ENCODE measurements at regions not wholly inside any gene's neighbourhood (a gene's known extent, or its start where the extent isn't known, plus 50 kb on each side); places are given as distances from the start of the nearest gene placed in this dataset.

DNA sequence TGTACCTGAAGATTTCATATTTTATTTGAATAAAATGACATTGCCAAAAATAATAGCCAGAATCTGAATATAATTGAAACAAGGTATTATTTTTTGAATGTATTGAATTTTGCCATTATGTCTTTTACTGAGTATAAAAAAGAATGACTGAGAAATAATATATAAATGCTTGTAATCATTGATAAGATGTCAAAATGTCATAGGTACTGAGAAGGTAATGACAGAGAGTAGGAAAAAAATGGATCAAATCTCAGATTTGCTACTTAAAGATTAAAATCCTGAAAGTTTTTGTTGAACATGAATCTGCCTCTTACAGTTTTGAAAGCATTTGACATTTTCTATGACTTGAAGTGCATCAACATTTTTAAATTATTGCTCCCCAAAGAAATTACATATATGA, 1069.9 kb upstream of the ADGRL4 start:
- Histone ChIP-seq H3K4me3 (replicated peaks; ENCODE audit: low read depth, low read length) (no peak overlapping the region), H3K27me3 (replicated peaks; ENCODE audit: control insufficient read depth, insufficient read depth, low read length) (no peaks in the 10 kb centered on the region), H3K36me3 (ENCODE audit: control insufficient read depth, insufficient read depth, low read length) (no peaks in the 10 kb centered on the region)
- no peak for DNase-seq (ENCODE audit: extremely low read depth, insufficient read length)
- TF ChIP-seq, protein P1, sequence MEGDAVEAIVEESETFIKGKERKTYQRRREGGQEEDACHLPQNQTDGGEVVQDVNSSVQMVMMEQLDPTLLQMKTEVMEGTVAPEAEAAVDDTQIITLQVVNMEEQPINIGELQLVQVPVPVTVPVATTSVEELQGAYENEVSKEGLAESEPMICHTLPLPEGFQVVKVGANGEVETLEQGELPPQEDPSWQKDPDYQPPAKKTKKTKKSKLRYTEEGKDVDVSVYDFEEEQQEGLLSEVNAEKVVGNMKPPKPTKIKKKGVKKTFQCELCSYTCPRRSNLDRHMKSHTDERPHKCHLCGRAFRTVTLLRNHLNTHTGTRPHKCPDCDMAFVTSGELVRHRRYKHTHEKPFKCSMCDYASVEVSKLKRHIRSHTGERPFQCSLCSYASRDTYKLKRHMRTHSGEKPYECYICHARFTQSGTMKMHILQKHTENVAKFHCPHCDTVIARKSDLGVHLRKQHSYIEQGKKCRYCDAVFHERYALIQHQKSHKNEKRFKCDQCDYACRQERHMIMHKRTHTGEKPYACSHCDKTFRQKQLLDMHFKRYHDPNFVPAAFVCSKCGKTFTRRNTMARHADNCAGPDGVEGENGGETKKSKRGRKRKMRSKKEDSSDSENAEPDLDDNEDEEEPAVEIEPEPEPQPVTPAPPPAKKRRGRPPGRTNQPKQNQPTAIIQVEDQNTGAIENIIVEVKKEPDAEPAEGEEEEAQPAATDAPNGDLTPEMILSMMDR (IDR thresholded peaks at IDR 0.05; ENCODE audit: insufficient read depth, low read length, poor library complexity, severe bottlenecking), result no peak

DNA sequence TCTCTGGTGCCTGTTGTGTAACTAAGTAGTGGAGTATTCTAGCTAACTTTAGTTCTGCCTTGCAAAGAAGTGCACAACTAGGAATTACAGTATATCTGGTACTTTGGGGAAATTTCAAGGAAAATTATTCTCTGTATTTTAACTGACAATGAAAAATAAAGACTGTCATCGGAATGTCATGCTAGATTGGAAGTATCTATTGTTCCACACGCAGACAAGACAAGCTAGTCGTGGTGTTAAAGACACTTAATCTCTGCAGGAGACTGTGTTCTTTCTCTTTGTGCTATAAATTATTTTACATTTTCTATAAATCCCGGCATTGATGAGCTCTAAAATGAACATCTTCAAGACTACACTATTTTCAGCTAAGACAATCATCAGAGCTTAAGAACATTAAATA, 1068.8 kb upstream of the ADGRL4 start:
- TF ChIP-seq, protein P1 (IDR thresholded peaks at IDR 0.05; ENCODE audit: insufficient read depth, low read length, poor library complexity, severe bottlenecking), result no peak
- no peak for DNase-seq (ENCODE audit: extremely low read depth, insufficient read length)
- H3K4me3 ChIP-seq (replicated peaks; ENCODE audit: low read depth, low read length), result no peak overlapping the region
- no peaks in the 10 kb centered on the region for H3K36me3 ChIP-seq (ENCODE audit: control insufficient read depth, insufficient read depth, low read length)
- no peaks in the 10 kb centered on the region for H3K27me3 ChIP-seq (replicated peaks; ENCODE audit: control insufficient read depth, insufficient read depth, low read length)

DNA sequence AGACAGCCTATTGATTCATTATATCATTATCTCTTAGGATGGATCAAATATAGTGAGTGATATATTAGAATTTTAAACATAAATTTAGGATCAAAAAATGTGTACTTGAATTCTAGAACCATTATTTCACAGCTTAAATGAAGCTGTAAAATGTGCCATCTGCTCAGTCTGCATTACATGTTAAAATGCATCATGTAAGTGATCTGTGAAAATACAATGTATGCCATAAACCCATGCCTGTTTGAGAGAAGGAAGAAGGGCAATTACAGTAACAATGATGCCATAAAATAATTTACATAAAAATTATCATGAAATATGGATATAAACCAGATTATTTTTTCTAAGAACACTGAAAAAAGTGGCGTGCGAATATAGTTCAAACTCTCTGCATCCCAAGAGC, 1066.0 kb upstream of the ADGRL4 start:
- Histone ChIP-seq H3K36me3 (ENCODE audit: control insufficient read depth, insufficient read depth, low read length) (no peaks in the 10 kb centered on the region), H3K4me3 (replicated peaks; ENCODE audit: low read depth, low read length) (no peak overlapping the region), H3K27me3 (replicated peaks; ENCODE audit: control insufficient read depth, insufficient read depth, low read length) (no peaks in the 10 kb centered on the region)
- TF ChIP-seq, protein P1 (IDR thresholded peaks at IDR 0.05; ENCODE audit: insufficient read depth, low read length, poor library complexity, severe bottlenecking), result no peak
- no peak for DNase-seq (ENCODE audit: extremely low read depth, insufficient read length)

DNA sequence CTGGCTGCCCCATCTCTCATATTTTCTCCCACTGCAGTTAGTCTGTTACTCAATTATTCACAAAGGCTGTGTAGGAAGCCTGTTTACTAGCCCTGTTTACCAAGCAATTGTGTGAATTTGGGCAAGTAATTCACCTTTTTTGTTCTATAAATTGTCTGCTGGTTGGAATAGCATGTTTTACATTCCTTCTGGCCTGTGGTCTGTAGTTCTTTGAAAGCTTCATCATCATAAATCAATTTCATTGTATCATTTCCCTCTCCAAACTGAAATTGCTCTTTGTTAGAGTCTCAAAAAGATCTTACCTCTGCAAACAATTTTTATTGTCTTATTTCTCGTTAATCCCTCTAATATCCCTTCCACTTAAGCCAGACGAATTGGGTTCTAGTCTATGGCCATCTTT, 1059.5 kb upstream of the ADGRL4 start:
- H3K4me3 ChIP-seq (replicated peaks; ENCODE audit: low read depth, low read length), result no peak overlapping the region
- TF ChIP-seq, protein P1 (IDR thresholded peaks at IDR 0.05; ENCODE audit: insufficient read depth, low read length, poor library complexity, severe bottlenecking), result no peak
- DNase-seq (ENCODE audit: extremely low read depth, insufficient read length), result no peak

DNA sequence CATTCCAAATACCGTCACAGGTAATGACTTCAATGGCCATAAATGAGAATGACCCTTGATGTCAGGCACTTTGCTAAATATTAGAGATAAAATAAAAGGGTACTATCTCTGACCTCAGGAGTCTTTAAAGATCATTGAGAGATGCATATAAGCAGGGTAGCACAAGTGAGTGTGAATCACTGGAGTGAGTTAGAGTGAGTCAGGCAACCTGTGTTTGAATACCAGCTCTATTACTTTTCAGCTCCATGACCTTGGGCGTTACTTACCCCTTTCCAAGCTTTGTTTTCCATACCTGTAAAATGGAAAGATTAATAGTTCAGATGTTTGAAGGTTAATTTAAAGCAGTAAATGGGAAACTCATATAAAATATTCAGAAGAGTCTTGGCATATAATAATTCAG, 1058.0 kb upstream of the ADGRL4 start:
- H3K27me3 ChIP-seq (replicated peaks; ENCODE audit: control insufficient read depth, insufficient read depth, low read length), result no peaks in the 10 kb centered on the region
- no peak for DNase-seq (ENCODE audit: extremely low read depth, insufficient read length)
- no peak overlapping the region for H3K4me3 ChIP-seq (replicated peaks; ENCODE audit: low read depth, low read length)
- H3K36me3 ChIP-seq (ENCODE audit: control insufficient read depth, insufficient read depth, low read length), result no peaks in the 10 kb centered on the region
- TF ChIP-seq, protein P1 (IDR thresholded peaks at IDR 0.05; ENCODE audit: insufficient read depth, low read length, poor library complexity, severe bottlenecking), result no peak

More for the DNA sequence above, 1059.5 kb upstream of the ADGRL4 start:
- H3K27me3 ChIP-seq (replicated peaks; ENCODE audit: control insufficient read depth, insufficient read depth, low read length), result no peaks in the 10 kb centered on the region
- H3K36me3 ChIP-seq (ENCODE audit: control insufficient read depth, insufficient read depth, low read length), result no peaks in the 10 kb centered on the region

DNA sequence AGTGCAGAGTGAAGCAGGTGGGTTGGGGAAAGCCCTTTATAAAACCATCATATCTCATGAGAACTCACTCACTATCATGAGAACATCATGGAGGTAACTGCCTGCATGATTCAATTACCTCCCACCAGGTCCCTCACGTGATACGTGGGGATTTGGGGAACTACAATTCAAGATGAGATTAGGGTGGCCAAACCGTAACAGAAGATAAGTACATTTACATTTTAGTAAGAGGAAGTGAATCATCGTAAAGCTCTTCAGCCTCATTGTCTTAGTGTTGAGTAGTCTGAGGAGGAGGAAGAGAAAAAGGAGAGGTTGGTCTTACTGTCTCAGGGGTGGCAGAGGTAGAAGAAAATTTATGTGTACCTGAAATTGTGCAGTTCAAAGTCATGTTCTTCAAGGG, 1053.4 kb upstream of the ADGRL4 start:
- H3K4me3 ChIP-seq (replicated peaks; ENCODE audit: low read depth, low read length), result no peak overlapping the region
- H3K36me3 ChIP-seq (ENCODE audit: control insufficient read depth, insufficient read depth, low read length), result no peaks in the 10 kb centered on the region
- DNase-seq (ENCODE audit: extremely low read depth, insufficient read length), result no peak
- H3K27me3 ChIP-seq (replicated peaks; ENCODE audit: control insufficient read depth, insufficient read depth, low read length), result no peaks in the 10 kb centered on the region
- TF ChIP-seq, protein P1 (IDR thresholded peaks at IDR 0.05; ENCODE audit: insufficient read depth, low read length, poor library complexity, severe bottlenecking), result no peak

Measured in GM06990 (cell line).